PC-9 (cell line): ENCODE measurements at regions not wholly inside any gene's neighbourhood (a gene's known extent, or its start where the extent isn't known, plus 50 kb on each side); places are given as distances from the start of the nearest gene placed in this dataset.

Experiments used
- BruUV-seq: library from RNA; stranded (reverse); fragments of 400-500 nt; replicated peaks from 2 replicates; lab custom pipeline; 2021; lab: Mats Ljungman, UMichigan
- CTCF ChIA-PET: fragments of 300-600 bp; sonication (Branson Sonifier 250); formaldehyde crosslinking; loops from one replicate; lab custom pipeline; 2022; ENCODE audit warnings: antibody characterized with exemption; lab: Charles Lee
- POLR2A ChIA-PET: fragments of 300-600 bp; sonication (Branson Sonifier 250); formaldehyde crosslinking; loops from one replicate; lab custom pipeline; 2022; ENCODE audit warnings: antibody characterized with exemption; ENCODE audit not compliant: unreplicated experiment; lab: Charles Lee
- DNase-seq, 2 experiments: peaks; one replicate each; pipeline versions ENCODE4 v3.0.0 to v3.0.0-alpha.2; 2015 to 2022; ENCODE audit warnings: mixed read lengths in 1 of 2
- H2AFZ ChIP-seq: fragments of 200-600 bp; sonication (generic); 2 replicates; pipeline ENCODE4 v1.8.1; 2017; ENCODE audit warnings: antibody characterized with exemption
- H3F3A ChIP-seq: fragments of 200-600 bp; sonication (generic); 2 replicates; pipeline ENCODE4 v1.8.1; 2017; ENCODE audit warnings: antibody characterized with exemption, mild to moderate bottlenecking, low read depth; ENCODE audit not compliant: insufficient read depth
- H3K27ac ChIP-seq: fragments of 200-600 bp; sonication (generic); 2 replicates; pipeline ENCODE4 v1.6.1; 2016; ENCODE audit warnings: mixed run types
- H3K27me3 ChIP-seq: fragments of 200-600 bp; sonication (generic); 2 replicates; pipeline ENCODE4 v1.6.1; 2016; ENCODE audit warnings: low read depth, mixed run types; ENCODE audit not compliant: insufficient read depth
- H3K36me3 ChIP-seq: fragments of 200-600 bp; sonication (generic); 2 replicates; pipeline ENCODE4 v1.6.1; 2016; ENCODE audit warnings: low read depth, mixed run types
- H3K4me1 ChIP-seq: fragments of 200-600 bp; sonication (generic); replicated peaks from 2 replicates; pipeline ENCODE4 v1.6.1; 2016; ENCODE audit warnings: mixed run types; ENCODE audit not compliant: insufficient read depth
- H3K4me2 ChIP-seq: fragments of 200-600 bp; sonication (generic); 2 replicates; pipeline ENCODE4 v1.6.1; 2017; ENCODE audit warnings: mixed run types
- H3K4me3 ChIP-seq: fragments of 200-600 bp; sonication (generic); 2 replicates; pipeline ENCODE4 v1.6.1; 2016; ENCODE audit warnings: mixed run types
- H3K79me2 ChIP-seq: fragments of 200-600 bp; sonication (generic); 2 replicates; pipeline ENCODE4 v1.6.1; 2017; ENCODE audit warnings: low read depth, mixed run types
- H3K9me2 ChIP-seq: fragments of 200-600 bp; sonication (generic); 2 replicates; pipeline ENCODE4 v1.8.1; 2017; ENCODE audit warnings: mild to moderate bottlenecking; ENCODE audit not compliant: insufficient read depth
- H3K9me3 ChIP-seq: fragments of 200-600 bp; sonication (generic); 2 replicates; pipeline ENCODE4 v1.8.1; 2016; ENCODE audit warnings: low read depth; ENCODE audit not compliant: insufficient read depth
- H4K20me1 ChIP-seq: fragments of 200-600 bp; sonication (generic); 2 replicates; pipeline ENCODE4 v1.8.1; 2017; ENCODE audit not compliant: insufficient read depth
- CTCF ChIP-seq: fragments of 200-600 bp; sonication (generic); conservative IDR thresholded peaks from 2 replicates; pipeline ENCODE4 v1.6.1; 2017; ENCODE audit warnings: mixed run types, antibody characterized with exemption, mild to moderate bottlenecking, moderate library complexity
- EZH2 ChIP-seq: fragments of 200-600 bp; sonication (generic); IDR thresholded peaks from 2 replicates; pipeline ENCODE4 v1.8.0; 2017; ENCODE audit warnings: antibody characterized with exemption, low read depth
- intact Hi-C: fragments of 100-400 bp; cut with micrococcal nuclease; formaldehyde crosslinking; loops from one replicate; pipeline ENCODE4 v1.10.0; 2022; ENCODE audit not compliant: unreplicated experiment

DNA sequence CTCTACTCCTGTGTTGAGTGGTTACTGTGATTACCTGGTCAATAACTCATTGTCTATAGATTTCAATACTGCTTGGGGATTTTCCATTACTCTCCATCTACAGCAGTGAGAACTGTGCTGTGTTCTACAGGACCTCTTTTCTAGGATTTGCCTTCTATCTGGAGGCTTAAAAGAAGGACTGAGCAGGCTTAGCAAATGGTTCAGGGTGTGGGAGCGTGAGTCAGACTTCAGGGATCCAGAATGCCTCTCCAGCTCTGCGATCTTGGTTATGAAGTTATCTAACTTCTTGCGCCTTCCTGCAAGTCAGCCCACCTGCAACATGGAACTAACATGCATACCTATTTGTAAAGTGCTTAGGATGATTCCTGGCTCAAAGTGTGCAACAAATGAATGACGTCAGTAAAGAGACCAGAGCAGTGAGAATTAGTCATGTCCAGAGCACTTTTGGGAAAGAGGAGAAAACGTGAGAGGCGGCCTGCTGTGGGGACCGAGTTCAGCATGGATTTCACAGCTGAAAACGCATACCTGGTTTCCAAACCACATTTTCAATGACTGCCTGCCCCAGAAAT lies 610.1 kb upstream of the CDH4 start:
- POLR2A ChIA-PET, result no interaction called here
- intact Hi-C loops, result no loop called here

GRCh38 chr20:60642541-60642940 lies 609.5 kb upstream of the CDH4 start:
- Histone ChIP-seq H3K79me2 (no peaks in the 10 kb centered on the region), H3K4me3 (no peak overlapping the region), H3K4me2 (no peak overlapping the region), H3K4me1 (no peaks in the 10 kb centered on the region), H2AFZ (no peak overlapping the region), H4K20me1 (no peaks in the 10 kb centered on the region), H3K27ac (no peak overlapping the region), H3K9me3 (no peaks in the 10 kb centered on the region), H3K9me2 (no peaks in the 10 kb centered on the region), H3K36me3 (no peaks in the 10 kb centered on the region), H3K27me3 (peaks cover 85% of the 10 kb centered on the region), H3F3A (no peaks in the 10 kb centered on the region)
- CTCF ChIA-PET, result no interaction called here
- DNase-seq, result no peak
- TF ChIP-seq EZH2 (no peak), CTCF (no peak)
- intact Hi-C loops, result no loop called here
- POLR2A ChIA-PET, result no interaction called here
- BruUV-seq, result no TSS peak

More for the DNA sequence above, 610.1 kb upstream of the CDH4 start:
- no peak for TF ChIP-seq EZH2
- no peak for TF ChIP-seq CTCF
- no peaks in the 10 kb centered on the region for H4K20me1 ChIP-seq
- H3K9me3 ChIP-seq, result no peaks in the 10 kb centered on the region
- DNase-seq, result no peak
- no TSS peak for BruUV-seq
- no peaks in the 10 kb centered on the region for H3K9me2 ChIP-seq
- H3K27ac ChIP-seq, result no peak overlapping the region
- no peaks in the 10 kb centered on the region for H3K36me3 ChIP-seq
- H3K27me3 ChIP-seq, result peaks cover 85% of the 10 kb centered on the region
- H2AFZ ChIP-seq, result no peak overlapping the region
- H3K4me2 ChIP-seq, result no peak overlapping the region
- no peaks in the 10 kb centered on the region for H3F3A ChIP-seq
- no peaks in the 10 kb centered on the region for H3K4me1 ChIP-seq
- CTCF ChIA-PET, result no interaction called here
- H3K79me2 ChIP-seq, result no peaks in the 10 kb centered on the region
- no peak overlapping the region for H3K4me3 ChIP-seq

DNA sequence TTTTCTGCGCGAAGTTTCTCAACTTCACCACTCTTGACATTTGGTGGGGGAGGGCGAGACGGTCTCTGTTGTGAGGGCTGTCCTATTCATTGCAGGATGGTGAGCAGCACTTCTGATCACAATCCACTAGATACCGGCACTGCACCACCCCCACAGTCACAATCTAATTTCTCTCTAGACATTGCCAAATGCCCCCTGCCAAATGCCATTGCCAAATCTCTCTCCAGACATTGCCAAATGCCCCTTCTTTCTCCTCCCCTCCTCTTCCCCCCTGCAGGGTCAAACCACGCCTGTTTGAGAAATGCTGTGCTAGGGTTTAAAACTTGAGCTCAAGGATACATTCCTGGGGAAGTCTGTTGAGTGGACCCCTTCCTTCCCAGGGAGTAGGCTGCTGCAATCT lies 603.5 kb upstream of the CDH4 start:
- Histone ChIP-seq H3K36me3 (no peaks in the 10 kb centered on the region), H3K27ac (no peak overlapping the region), H3K4me1 (no peaks in the 10 kb centered on the region), H3K27me3 (peaks cover 86% of the 10 kb centered on the region), H3K4me3 (no peak overlapping the region), H2AFZ (no peak overlapping the region), H3F3A (no peaks in the 10 kb centered on the region), H3K4me2 (no peak overlapping the region), H3K9me3 (no peaks in the 10 kb centered on the region), H3K9me2 (no peaks in the 10 kb centered on the region), H3K79me2 (no peaks in the 10 kb centered on the region), H4K20me1 (no peaks in the 10 kb centered on the region)
- no TSS peak for BruUV-seq
- no peak for DNase-seq
- no peak for TF ChIP-seq CTCF
- no peak for TF ChIP-seq EZH2
- intact Hi-C loops, result no loop called here
- POLR2A ChIA-PET, result no interaction called here
- CTCF ChIA-PET, result no interaction called here
